Embryonic facial prominence (tissue), 1 donor: ENCODE measurements at regions not wholly inside any gene's neighbourhood (a gene's known extent, or its start where the extent isn't known, plus 50 kb on each side); places are given as distances from the start of the nearest gene placed in this dataset.

Experiments
- DNase-seq: peaks from one replicate; pipeline ENCODE4 v3.0.0-alpha.2; 2016; ENCODE audit errors: extremely low spot score

DNA sequence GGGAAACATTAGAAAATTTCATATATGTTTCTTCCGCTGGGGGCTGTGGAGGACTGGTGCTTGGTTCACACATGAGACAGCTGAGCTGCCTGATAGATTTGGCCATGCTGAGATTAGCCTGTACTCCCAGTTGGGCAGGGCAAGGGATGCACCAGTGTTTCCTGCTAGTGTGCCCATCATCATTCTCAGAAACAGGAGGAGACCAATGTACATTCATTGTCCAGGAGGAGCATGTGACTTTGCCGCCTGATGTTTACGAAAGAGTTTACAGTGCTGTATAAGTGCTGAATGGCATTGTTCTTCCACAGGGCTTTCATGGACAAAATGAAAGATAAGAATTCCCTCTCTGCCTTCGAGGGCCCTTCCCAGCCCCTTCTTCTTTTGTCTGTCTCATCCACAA, 311.1 kb upstream of the THBS1 start:
- DNase-seq: no peak

DNA sequence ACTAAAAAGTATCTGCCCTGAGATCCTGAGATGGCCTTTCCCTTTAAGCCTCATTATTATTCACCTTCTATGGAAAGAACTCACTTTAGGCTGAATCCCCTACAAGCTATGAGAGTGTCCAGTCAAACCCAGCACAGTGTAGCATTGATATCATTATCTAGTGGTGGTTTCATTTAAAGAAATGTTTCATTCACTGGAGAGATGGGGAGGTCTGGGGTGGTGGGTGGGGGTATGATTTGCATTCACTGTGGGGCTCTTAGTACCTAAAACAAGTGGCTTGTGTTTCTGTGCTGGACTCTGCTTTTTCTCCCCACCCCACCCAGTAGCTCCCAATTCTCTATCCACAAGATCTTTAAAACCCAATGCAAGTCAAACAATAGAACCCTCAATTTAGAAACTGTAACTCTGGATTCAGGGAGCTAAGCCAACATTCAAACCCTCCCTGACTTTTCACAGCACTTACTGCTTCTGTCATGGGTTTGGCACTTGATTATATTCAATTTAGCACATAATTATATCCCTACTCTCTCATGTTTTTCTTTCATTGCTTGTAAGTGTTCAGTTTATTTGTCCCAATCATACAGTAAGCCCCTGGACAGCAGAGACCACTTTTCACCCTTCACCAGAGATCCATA, 310.5 kb upstream of the THBS1 start:
- DNase-seq: no peak

DNA sequence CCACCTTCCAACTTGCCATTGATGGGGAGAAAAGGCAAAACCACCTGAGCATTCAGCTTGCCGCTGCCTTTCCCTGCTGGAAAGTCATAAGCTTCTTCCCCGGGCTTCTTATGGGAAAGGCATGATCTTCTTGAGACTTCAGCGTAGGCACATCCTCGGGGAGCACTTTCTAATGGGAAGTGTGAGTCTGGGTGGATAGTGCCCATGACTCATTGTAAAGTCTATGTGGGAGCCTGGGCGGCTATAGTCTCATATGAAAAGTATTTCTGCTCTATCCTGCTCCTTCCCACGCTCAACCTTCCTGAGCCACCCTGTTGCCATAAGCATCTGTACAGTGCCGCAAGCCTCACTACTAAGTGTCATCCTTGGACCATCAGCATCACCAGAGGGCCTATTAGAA, 309.9 kb upstream of the THBS1 start:
- DNase-seq: no peak

DNA sequence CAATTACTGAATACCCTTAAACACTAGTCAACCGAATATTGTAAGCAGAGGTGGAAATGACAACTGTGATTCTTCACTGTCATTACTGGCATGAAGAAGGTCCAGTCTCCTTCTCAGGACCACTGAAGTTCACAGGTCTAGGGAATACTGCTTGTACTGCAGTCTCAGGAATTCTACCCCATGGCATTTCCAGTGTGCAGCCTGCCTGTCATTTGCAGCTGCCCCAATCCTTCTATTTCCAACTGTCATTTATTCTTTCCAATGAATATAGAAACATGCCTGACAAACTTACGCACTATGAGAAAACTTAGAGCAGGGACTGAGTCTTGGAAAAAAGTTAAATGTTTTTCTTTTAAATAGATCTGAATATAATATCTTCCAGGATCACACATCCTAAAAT, 308.0 kb upstream of the THBS1 start:
- no peak for DNase-seq

DNA sequence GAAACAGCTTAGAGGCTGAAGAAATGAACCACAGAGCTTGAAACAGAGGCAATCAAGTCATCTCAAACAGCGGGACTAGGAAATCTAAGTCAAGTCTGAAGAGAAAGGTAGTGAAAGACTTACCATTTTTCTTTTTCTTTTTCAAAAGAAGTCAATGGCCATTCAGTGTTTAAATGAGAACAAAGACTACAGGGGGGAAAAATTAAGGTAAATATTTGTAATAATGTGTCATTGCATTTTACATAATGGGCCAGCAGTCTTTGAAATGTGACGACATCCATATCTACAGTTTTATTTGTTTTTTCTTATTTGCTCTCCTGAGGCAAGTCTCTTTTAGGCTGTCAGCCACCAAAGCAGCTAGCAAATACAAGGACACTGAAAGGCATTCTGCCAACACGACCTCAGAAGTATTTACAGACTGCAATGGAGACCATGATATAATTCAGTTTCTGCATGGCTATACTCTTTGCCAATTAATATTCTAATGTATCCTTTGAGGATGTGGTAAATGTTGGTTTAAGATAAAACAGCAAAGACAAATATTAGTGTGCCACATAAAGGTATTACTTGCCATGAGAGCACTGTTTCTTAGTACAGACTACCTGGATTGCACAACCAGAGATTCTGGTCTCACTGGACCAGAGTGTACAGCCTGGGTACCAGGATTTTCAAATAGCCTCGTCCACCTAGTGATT, 307.0 kb upstream of the THBS1 start:
- no peak for DNase-seq

DNA sequence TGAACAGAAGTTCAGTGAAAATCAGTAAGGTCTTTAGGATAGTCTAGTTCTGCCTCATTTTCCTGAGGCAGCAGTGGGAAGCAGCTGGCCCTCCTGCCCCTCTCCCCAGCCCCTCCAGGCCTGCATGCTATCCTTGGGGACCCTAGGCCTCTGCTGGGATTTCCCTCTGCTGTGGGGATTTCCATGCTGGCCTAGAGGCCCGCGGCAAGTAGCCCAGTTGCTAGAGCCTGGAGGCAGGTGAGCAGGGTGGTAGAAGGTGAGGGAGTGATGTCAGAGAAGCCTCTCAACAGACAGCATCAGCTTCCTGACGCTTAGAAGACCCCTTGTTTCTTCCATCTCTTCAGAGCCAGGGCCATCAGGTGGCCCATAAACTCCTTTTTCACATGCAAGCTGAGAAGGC, 305.8 kb upstream of the THBS1 start:
- no peak for DNase-seq

DNA sequence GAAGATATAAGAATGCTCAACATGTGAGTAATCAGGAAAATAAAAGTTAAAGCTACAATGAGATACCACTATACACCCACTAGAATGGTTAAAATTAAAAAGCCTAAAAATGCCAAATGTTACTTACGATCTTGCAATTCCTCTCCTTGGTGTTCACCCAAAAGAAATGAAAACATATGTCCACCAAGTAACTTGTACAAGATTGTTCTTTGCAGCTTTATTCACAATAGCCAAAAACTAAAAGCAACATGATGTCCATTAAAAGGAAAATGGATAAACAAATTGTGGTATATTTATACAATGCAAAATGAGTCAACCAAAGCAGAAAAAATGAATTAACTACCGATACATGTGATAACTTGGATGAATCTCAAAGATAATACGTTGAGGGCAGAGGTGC, 301.6 kb upstream of the THBS1 start:
- DNase-seq: no peak

DNA sequence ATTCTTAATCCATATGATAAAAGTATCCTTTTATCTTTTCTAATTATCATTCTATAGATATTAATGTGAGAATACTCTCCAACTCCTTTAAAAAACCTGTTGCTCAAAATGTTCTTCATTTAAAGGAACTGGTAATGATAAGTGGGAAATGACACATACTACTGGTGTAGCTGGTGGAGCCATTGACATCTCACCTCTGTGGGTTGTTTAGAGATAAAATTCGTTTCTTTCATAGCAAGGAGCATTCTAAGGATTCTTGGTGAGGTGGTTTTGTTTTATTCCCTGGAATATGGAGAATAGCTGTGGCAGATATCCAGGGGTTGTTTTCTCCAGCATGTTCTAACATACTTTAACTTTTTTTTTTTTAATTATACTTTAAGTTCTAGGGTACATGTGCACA, 299.8 kb upstream of the THBS1 start:
- DNase-seq: no peak

DNA sequence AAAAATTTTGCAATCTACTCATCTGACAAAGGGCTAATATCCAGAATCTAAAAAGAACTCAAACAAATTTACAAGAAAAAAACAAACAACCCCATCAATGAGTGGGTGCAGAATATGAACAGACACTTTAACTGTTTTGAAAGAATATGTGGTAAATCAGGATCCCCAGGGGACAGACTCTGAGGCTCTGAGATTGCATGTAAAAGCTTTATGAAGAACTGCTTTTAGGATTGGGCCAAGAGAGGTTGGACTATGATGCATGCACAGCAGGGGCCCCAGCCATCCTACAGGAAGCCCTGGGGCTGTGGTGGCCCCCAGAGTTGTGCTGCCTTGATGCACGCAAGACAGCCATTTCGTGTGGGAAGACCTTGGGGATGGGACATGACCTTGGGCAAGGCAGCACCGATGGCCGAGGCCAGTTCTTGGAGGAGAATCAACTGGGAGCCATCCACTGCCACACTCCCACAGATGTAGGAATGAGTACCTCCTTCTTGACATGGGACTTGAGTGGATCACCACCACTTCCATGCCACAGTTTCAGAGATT, 298.1 kb upstream of the THBS1 start:
- DNase-seq: no peak

DNA sequence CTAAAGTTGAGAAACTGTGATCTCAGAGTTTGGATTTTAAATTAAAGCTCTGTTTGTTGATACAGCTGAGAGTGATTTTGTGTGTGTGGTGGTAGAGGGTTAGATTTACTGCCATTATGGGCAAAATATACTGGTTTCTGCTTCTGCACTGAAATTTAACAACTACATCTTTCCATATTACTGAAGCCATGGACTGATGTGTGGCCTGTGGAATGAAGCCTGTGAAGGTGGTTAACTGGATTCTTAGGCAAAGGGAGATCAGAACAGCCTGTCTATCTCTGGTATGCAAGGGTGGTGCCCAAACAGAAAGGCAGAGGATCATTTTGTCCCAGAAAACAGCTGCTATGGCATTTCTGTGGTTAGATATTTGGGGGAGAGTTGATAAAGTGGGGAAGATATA, 297.3 kb upstream of the THBS1 start:
- no peak for DNase-seq

DNA sequence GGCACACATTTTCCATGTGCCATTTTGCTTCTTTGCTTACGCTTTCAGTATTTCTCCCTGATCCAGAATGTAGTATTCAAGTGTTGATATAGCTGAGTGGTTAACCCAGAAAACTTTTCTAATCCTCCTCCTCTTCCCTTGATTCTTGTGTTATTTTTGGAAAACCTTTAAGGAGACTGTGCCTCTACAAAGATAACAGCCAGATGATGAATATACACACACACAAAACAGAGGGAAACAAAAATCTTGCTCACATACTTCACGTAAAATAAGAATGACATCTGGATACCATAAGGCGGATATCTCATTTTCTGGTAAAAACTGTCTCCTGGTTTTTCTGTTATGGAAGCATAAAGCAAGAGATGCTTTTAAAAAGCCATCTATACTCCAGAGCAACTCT, 295.8 kb upstream of the THBS1 start:
- no peak for DNase-seq

DNA sequence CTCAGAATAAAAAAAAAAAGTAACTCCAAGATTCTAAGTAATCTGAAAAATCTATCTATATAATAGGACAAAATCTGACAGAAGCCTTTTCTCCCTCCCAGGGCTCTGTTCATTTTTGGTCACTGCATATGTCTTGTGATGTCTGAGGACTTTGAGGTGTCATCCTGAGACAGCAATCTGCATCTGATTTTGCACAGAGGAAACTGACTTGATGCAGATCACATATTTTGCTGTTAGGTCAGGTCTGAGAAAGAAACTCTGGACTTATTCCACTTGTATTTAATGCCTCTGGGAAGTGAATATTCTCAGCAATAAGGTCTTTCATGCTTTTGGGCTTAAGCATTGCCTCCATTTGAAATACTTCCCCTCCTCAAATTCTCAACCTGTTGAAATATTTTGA, 295.2 kb upstream of the THBS1 start:
- DNase-seq: no peak

DNA sequence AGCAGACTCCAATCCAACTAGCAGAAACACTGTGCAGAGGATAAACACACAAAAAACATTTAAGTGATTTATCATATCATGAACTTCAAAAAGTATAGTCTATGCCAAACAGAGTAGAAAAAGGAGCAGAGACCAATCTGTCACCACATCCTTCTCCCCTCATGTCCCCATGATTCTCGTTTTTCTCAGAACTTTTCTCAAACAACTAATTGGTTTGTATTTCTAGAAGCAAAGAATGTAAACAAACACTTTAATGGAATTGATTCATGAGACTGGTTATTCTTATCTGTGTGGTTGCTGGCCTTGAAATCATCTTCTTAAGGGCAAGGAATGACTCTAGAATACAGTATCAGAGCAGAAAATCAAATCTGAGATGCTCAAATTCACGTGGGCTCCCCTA, 294.2 kb upstream of the THBS1 start:
- no peak for DNase-seq

DNA sequence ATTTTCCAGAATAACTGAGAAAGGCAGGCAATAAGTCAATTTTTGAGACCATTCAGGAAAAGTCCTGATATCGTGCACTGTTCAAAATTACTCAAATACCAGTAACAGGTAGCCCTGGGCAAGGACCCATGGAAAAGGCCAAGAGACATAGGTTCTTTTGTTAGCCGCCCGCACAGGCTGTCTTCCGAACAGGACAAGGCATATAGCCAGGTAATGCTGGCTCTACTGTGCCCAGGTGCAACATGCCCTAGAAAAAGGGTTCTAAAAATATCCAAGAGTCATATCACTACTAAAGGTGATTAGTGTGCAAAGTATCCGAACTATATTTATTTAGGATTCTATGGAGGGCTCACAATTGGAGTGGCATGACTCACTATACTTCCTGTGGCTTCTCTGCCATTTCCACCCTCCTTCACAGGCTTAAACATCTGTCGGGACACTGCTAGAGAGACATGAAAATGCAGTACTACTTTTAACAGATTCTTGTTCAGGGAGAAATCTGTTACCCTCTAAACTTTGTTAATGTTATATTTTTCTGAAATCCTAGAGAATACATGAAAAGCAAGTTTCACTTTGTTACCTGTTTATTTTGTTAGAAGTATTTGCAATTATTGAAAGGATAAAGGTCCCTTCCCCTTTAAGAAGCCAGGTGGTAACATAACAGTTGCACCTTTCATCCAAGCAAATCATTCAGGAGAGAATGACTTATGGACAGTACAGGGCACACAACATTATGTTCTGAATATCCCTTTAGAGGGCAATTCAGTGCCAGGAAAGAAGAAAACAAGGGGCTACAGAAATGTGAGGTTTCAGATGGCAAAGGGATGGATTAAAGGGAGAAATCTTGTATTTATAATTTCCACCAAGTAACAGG, 293.3 kb upstream of the THBS1 start:
- no peak for DNase-seq

DNA sequence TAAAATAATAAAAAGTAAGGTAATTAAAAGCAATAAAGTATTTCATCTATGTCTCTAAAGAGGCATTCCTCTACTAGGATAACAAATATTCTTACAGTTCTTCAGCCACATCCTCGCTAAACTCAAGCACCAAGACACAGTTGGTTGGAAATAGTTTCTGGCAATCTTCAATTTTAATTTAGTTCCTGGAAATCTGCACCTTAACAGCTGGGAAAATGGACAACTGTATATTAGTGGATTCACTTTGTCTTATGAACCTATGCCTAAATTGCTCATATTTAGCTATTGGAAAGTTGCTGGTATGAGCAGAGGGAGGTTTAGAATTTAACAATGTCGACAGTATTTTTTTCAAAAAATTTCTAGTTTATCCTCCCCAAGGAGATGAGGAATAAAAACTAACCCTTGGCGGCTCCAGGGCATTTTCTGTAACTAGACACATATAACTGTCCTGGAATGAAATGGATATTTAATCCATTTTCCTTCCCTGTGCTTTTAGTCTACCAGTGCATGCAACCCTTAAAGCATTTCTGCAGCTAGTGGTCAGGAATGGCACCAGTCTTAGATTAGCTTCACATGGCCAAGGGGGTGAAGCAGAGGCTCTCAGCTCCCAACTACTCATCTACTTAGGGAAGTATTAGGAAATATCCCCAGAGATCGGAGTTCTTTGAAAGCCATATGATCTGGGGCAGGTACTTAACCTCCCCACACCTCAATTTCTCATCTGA, 290.0 kb upstream of the THBS1 start:
- no peak for DNase-seq

DNA sequence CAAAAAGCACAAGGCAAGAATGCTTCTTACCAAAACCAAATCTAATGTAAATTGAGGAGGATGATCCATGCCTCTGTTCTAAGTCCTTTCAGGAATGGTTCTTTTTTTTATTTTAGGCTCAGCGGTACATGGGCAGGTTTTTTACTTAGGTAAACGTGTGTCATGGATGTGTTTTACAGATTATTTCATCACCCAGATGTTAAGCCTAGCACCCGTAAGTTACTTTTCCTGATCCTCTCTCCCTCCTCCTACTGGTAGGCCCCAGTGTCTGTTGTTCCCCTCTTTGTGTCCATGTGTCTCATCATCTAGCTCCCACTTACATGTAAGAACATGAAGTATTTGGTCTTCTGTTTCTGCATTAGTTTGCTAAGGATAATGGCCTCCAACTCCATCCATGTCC, 289.2 kb upstream of the THBS1 start:
- no peak for DNase-seq

DNA sequence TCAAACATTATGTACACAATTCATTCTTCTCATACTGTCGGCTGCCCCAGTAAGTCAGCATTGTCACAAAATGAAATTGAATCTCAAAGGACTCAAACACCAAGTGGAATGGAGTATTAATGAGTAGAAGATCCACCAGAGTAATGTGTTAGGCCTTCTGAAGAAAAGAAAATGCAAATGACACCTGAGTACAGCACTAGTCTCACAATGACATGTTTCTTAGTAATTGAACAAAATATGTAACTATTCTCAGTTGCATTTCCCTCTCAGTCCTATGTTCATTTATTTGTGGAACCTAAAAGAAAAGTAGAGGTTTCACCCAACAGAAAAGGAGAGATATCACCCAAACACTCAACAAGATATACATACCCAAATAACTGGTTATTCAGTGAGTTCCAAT, 283.9 kb upstream of the THBS1 start:
- no peak for DNase-seq

DNA sequence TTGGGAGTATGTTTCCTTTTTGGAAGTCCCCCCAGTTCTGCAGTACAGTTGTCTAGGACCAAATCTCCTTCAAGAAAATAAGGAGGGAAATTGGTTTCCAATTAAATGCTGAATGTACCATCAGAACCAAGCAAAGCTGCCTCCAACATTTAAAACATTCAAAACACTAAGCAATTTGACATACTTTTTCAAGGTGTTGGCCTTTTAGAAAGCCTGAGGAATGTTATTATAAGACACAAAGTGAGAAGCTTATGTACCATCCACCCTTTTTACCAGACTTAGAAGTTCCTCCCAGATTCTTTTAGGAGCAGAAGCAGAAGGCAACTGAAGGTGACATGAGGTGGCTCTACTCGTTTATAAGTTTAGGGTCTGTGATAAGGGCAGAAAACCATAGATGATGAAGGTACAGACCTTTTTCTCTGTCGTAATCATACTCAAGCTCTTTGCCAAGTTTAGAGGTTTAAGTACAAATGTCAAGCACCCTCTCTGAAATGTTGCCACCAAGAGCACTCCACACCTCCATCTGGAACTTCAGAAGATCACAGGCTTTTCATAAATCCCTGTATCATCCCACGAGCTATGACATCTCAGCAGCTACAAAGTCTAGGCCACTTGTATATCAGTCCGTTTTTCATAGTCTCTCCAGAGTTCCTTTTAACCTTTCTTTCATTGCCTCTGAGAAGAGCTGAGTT, 282.5 kb upstream of the THBS1 start:
- no peak for DNase-seq

DNA sequence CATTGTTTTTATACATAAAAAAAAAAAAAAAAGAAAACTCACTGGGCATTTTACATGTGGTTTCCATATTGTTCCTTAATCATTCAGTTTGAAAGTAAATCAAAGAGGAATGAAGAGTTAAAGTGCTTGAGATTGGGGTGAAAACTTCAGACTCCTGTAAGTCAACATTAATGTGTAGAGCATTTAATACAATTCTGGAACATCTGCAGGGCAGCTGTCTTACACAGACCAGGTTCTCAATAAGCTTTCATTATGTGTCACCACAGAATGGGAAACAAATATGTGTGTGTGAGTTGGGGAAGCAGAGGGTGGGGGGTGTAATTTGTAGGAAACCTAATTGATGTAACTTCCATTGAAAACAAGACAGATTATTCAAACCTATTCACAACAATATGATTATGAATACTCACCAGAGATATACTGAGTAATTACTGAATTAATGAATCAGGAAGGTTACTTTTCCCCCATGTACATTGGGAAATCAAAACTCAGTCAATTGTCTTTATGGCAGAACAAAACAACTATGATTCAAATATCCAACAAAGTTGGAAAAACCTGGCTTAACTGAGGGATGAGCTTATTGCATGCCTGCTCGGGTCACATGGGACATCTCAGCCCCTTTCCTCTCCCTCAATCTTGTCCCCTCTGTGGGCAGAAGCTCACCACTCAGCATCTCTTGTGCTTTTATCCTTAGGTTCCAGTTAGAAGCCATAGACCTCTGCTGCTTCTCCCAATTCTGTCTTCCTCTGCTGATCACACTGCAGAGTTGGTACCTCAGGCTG, 281.2 kb upstream of the THBS1 start:
- no peak for DNase-seq

DNA sequence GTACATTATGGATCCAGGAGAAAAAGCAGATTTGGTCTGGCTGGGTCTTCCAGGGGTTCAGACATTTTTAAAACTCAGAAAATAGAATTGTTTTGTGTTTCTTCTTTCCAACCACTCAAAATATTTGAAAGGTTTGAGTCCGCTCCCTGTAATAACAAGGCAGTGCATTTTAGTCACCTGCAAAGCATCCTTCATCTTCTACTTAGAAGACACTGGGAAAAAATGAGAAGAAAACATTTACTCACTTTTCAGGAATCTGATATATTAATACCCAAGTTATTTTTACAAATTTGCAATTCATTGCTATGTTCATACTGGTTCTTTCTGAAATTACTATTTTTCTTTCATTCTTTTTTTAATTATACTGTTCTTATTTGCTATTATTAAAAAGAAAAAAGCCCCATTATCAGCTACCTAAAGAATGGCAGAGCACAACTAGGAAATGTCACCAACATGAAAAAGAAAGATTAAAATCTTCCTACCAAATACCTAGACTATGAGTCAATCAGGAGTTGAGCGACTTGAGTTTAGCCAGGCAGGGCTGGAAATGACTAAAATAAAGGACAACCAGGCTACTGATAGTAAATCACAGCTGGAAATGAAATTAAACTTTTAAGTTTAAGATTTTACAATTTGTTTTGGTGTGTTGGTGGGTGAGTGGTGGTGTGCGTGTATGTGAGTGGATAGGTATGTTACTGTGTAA, 280.3 kb upstream of the THBS1 start:
- no peak for DNase-seq
